OCI-LY1 (cell line): ENCODE measurements at regions not wholly inside any gene's neighbourhood (a gene's known extent, or its start where the extent isn't known, plus 50 kb on each side); places are given as distances from the start of the nearest gene placed in this dataset.

Experiments used
- EZH2 ChIP-seq: fragments of 200-600 bp; sonication (generic), shearing (Covaris generic); IDR thresholded peaks from 2 replicates; pipeline ENCODE4 v1.8.0; 2017; ENCODE audit warnings: borderline replicate concordance, mixed run types, mild to moderate bottlenecking, antibody characterized with exemption, low read length, moderate library complexity, mixed read lengths
- TF ChIP-seq, protein P1 (sequence below): fragments of 200-600 bp; sonication (generic), shearing (Covaris generic); IDR thresholded peaks from 2 replicates; pipeline ENCODE4 v1.5.1; 2017; ENCODE audit warnings: mild to moderate bottlenecking, antibody characterized with exemption, low read length, moderate library complexity, mixed read lengths

DNA sequence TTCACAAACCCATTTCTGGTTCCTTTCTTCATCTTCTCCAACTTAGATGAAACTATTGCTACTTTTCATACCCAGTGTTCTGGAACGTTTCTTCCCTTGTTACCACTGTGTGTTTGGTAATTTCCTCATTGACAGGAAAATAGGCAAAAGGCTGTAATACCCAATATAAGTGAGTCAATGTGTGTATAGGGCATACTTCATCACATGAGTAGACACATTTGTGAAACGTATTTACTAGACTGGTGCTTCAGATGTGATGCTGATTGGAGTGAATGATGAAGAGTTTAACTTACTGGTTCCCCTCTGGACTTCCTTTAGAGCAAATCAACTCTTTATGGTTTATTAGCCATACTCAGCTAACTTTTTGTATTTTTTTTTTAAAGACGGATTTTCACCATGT, 195.1 kb upstream of the ATP6AP2 start:
- TF ChIP-seq, protein P1, sequence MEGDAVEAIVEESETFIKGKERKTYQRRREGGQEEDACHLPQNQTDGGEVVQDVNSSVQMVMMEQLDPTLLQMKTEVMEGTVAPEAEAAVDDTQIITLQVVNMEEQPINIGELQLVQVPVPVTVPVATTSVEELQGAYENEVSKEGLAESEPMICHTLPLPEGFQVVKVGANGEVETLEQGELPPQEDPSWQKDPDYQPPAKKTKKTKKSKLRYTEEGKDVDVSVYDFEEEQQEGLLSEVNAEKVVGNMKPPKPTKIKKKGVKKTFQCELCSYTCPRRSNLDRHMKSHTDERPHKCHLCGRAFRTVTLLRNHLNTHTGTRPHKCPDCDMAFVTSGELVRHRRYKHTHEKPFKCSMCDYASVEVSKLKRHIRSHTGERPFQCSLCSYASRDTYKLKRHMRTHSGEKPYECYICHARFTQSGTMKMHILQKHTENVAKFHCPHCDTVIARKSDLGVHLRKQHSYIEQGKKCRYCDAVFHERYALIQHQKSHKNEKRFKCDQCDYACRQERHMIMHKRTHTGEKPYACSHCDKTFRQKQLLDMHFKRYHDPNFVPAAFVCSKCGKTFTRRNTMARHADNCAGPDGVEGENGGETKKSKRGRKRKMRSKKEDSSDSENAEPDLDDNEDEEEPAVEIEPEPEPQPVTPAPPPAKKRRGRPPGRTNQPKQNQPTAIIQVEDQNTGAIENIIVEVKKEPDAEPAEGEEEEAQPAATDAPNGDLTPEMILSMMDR: no peak
- no peak for TF ChIP-seq EZH2
